HUES64 (cell line): ENCODE measurements at regions not wholly inside any gene's neighbourhood (a gene's known extent, or its start where the extent isn't known, plus 50 kb on each side); places are given as distances from the start of the nearest gene placed in this dataset.

Experiments
- H3K27ac ChIP-seq: 2 replicates; pipeline ENCODE4 v1.7.0; 2013; ENCODE audit warnings: low read depth, low read length, inconsistent platforms
- H3K27me3 ChIP-seq: 2 replicates; pipeline ENCODE4 v1.6.1; 2013; ENCODE audit warnings: mild to moderate bottlenecking, low read length; ENCODE audit not compliant: insufficient read depth
- H3K36me3 ChIP-seq: 2 replicates; pipeline ENCODE4 v1.6.1; 2013; ENCODE audit warnings: mild to moderate bottlenecking, low read length; ENCODE audit not compliant: insufficient read depth
- H3K4me1 ChIP-seq: 2 replicates; pipeline ENCODE4 v1.6.1; 2013; ENCODE audit warnings: mild to moderate bottlenecking, low read length, moderate library complexity; ENCODE audit not compliant: insufficient read depth
- H3K4me3 ChIP-seq: 2 replicates; pipeline ENCODE4 v1.5.1; 2013; ENCODE audit warnings: mild to moderate bottlenecking, low read length, moderate library complexity
- H3K9ac ChIP-seq: 2 replicates; pipeline ENCODE4 v1.6.1; 2013; ENCODE audit warnings: mild to moderate bottlenecking, low read depth, low read length
- H3K9me3 ChIP-seq: 2 replicates; pipeline ENCODE4 v1.6.1; 2013; ENCODE audit warnings: low read depth, low read length; ENCODE audit not compliant: insufficient read depth
- WGBS: fragments of 150-250, 120-280 bp; methylation state at CpG from one replicate; pipeline ENCODE4 v1.1.7; 2013; ENCODE audit warnings: missing lambda C conversion rate; 5-methylcytosine and 5-hydroxymethylcytosine counted together

DNA sequence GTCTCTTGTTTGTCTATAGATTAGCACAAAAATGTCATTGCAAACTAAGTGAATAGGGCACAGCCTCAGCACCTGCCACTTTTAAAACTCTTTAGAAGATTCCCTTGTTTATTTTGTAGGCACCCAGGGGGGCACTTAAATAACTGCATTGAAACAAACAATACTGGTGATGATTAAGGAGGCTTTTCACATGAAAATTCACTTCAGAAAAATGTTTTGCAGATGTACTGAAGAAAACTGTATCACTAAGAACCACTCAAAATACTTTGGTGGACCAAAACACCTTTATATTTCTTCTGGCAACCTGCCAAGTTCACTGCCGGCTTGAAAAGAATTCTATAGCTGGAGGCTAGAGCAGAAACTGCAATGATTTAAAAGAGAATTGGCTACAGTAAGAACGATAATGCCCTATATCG, 281.5 kb downstream of the TOX3 start:
- 6% methylated on average over 3 of the region's 3 CpGs for WGBS
- peak overlapping the region; percentile 89 for H3K27ac ChIP-seq

DNA sequence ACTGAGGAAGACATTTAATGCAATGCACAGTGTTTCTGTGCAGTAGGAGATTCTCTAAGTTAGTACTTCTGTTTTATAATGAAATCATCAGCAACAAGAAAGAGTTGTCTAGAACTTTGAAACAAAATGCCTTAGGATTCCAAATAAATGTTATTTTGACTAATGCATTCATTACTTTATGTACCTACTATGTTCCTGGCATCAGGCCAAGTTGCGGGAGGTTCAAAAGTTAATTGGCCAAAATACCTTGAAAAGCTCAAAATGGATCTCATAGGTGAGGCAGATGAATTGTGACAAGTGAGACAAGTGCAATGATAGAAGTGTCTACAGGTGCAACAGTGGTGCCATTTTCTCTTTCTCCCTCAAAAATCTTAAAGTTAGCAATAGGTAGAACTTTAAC, 289.4 kb downstream of the TOX3 start:
- WGBS, result 100% methylated on average over 1 of the region's 1 CpG

More for the DNA sequence above, 281.5 kb downstream of the TOX3 start:
- Histone ChIP-seq H3K9ac (no peak overlapping the region), H3K27me3 (no peaks in the 10 kb centered on the region), H3K4me3 (no peak overlapping the region), H3K9me3 (no peaks in the 10 kb centered on the region), H3K4me1 (peaks cover 43% of the 10 kb centered on the region), H3K36me3 (no peaks in the 10 kb centered on the region)

GRCh38 chr16:52256310-52257078, 290.4 kb downstream of the TOX3 start:
- no peaks in the 10 kb centered on the region for H3K9me3 ChIP-seq
- H3K4me3 ChIP-seq, result no peak overlapping the region
- no peak overlapping the region for H3K27ac ChIP-seq
- H3K4me1 ChIP-seq, result peaks cover 21% of the 10 kb centered on the region
- no peaks in the 10 kb centered on the region for H3K27me3 ChIP-seq
- H3K36me3 ChIP-seq, result no peaks in the 10 kb centered on the region
- H3K9ac ChIP-seq, result no peak overlapping the region
- 91% methylated on average over 4 of the region's 4 CpGs for WGBS

More for the DNA sequence above, 289.4 kb downstream of the TOX3 start:
- peaks cover 10% of the 10 kb centered on the region for H3K4me1 ChIP-seq
- no peaks in the 10 kb centered on the region for H3K36me3 ChIP-seq
- H3K9me3 ChIP-seq, result no peaks in the 10 kb centered on the region
- H3K27ac ChIP-seq, result no peak overlapping the region
- no peaks in the 10 kb centered on the region for H3K27me3 ChIP-seq
- no peak overlapping the region for H3K4me3 ChIP-seq
- H3K9ac ChIP-seq, result no peak overlapping the region

DNA sequence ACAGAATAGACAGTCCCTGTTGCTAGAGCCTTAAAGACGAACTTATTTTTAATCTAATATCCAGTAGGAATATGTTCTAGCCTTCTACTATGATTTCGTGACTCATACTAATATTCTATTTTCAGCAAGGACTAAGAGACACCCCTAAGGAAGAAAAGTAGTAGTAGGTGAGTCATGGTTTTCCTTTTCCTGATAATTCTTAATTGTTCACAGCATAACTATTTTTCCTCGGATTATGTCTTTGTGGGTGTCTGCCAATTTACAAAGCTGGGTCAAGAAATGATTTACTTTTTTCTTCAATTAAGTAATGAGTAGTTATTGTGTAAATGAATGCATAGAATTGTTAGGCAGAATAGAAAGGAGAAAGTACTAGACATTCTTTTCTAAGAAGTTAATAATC, 292.2 kb downstream of the TOX3 start:
- Histone ChIP-seq H3K9me3 (no peaks in the 10 kb centered on the region), H3K9ac (no peak overlapping the region), H3K4me3 (no peak overlapping the region), H3K4me1 (peaks cover 32% of the 10 kb centered on the region), H3K27me3 (no peaks in the 10 kb centered on the region), H3K27ac (no peak overlapping the region), H3K36me3 (no peaks in the 10 kb centered on the region)
- 75% methylated on average over 1 of the region's 3 CpGs for WGBS

GRCh38 chr16:52252680-52253079, 294.3 kb downstream of the TOX3 start:
- Histone ChIP-seq H3K4me1 (peaks cover 32% of the 10 kb centered on the region), H3K9ac (no peak overlapping the region), H3K36me3 (no peaks in the 10 kb centered on the region), H3K27me3 (no peaks in the 10 kb centered on the region), H3K27ac (no peak overlapping the region), H3K4me3 (no peak overlapping the region), H3K9me3 (peaks cover 6% of the 10 kb centered on the region; the same call in 1 of the 2 replicates)
- 91% methylated on average over 2 of the region's 2 CpGs for WGBS

- Histone ChIP-seq H3K4me1 (peaks cover 32% of the 10 kb centered on the region), H3K27me3 (no peaks in the 10 kb centered on the region), H3K9me3 (peaks cover 9% of the 10 kb centered on the region; the same call in 1 of the 2 replicates), H3K4me3 (no peak overlapping the region), H3K27ac (peak overlapping the region; percentile 58; the same call in 1 of the 2 replicates), H3K36me3 (no peaks in the 10 kb centered on the region), H3K9ac (peak overlapping the region; percentile 15)
- 52% methylated on average over 3 of the region's 4 CpGs for WGBS
These were observed 295.4 kb downstream of the TOX3 start for GRCh38 chr16:52251495-52251894.

GRCh38 chr16:52247737-52248136, 299.2 kb downstream of the TOX3 start:
- H3K4me3 ChIP-seq, result no peak overlapping the region
- H3K27ac ChIP-seq, result no peak overlapping the region
- peaks cover 23% of the 10 kb centered on the region for H3K4me1 ChIP-seq
- no peaks in the 10 kb centered on the region for H3K27me3 ChIP-seq
- H3K9me3 ChIP-seq, result peaks cover 9% of the 10 kb centered on the region; the same call in 1 of the 2 replicates
- H3K36me3 ChIP-seq, result no peaks in the 10 kb centered on the region
- no peak overlapping the region for H3K9ac ChIP-seq
- WGBS, result 94% methylated on average over 3 of the region's 3 CpGs

DNA sequence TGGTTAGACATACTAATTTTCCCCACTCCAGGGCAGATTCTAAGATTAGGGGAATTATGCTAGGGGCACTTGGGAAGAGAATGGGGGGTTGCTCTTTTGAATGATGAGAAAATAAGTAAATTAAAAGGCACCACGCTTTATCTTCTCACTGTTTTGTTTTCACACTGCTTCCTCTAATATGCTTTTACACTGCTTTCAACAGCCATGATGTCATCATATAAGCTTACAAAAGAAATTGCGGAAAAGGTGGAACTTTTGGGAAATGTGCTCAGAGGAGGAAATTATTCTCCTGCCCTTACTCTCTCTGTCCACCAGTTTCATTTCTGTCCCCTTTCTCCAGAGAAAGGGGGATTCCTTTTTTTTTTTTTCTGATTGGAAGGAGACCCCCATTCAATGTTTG, 308.2 kb downstream of the TOX3 start:
- 100% methylated on average over 1 of the region's 2 CpGs for WGBS
- Histone ChIP-seq H3K4me1 (no peaks in the 10 kb centered on the region), H3K4me3 (no peak overlapping the region), H3K9ac (no peak overlapping the region), H3K9me3 (no peaks in the 10 kb centered on the region), H3K27me3 (no peaks in the 10 kb centered on the region), H3K36me3 (no peaks in the 10 kb centered on the region), H3K27ac (no peak overlapping the region)

GRCh38 chr16:52237823-52238222, 309.1 kb downstream of the TOX3 start:
- no peak overlapping the region for H3K27ac ChIP-seq
- WGBS, result 95% methylated on average over 9 of the region's 9 CpGs

GRCh38 chr16:52235186-52235585, 311.8 kb downstream of the TOX3 start:
- Histone ChIP-seq H3K27ac (no peak overlapping the region), H3K4me1 (no peaks in the 10 kb centered on the region), H3K27me3 (no peaks in the 10 kb centered on the region), H3K36me3 (no peaks in the 10 kb centered on the region), H3K9ac (no peak overlapping the region), H3K9me3 (no peaks in the 10 kb centered on the region), H3K4me3 (no peak overlapping the region)

More at GRCh38 chr16:52237823-52238222, 309.1 kb downstream of the TOX3 start:
- Histone ChIP-seq H3K36me3 (no peaks in the 10 kb centered on the region), H3K9me3 (no peaks in the 10 kb centered on the region), H3K27me3 (no peaks in the 10 kb centered on the region), H3K4me1 (no peaks in the 10 kb centered on the region), H3K9ac (no peak overlapping the region), H3K4me3 (no peak overlapping the region)

DNA sequence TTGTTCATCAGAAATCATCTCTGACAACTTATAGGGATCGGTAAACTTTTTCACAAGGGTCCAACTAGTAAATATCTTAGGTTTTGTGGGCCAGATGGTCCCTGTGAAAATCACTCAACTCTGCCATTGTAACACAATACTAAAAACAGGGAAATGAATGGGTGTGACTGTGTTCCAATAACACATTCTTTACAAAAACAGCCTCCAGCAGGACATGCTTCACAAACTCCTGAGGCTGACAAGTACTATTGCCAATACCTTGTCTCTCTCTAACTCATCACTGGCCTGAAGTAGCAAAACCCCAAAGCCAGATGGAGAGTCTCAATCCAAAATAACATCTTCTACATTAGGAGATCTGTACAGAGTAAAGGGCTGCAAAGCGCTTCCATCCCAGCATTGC, 312.3 kb downstream of the TOX3 start:
- no peaks in the 10 kb centered on the region for H3K36me3 ChIP-seq
- H3K27ac ChIP-seq, result no peak overlapping the region
- 100% methylated on average over 2 of the region's 2 CpGs for WGBS
- no peaks in the 10 kb centered on the region for H3K27me3 ChIP-seq
- H3K4me3 ChIP-seq, result no peak overlapping the region
- H3K4me1 ChIP-seq, result no peaks in the 10 kb centered on the region
- H3K9me3 ChIP-seq, result no peaks in the 10 kb centered on the region
- no peak overlapping the region for H3K9ac ChIP-seq
